ENCODE measurements at regions not wholly inside any gene's neighbourhood (a gene's known extent, or its start where the extent isn't known, plus 50 kb on each side); places are given as distances from the start of the nearest gene placed in this dataset.
"Not testable (repeated sequence)": the region's sequence is repeated elsewhere in the genome, so short reads cannot be mapped to it uniquely, and the experiment has no call there.

DNA sequence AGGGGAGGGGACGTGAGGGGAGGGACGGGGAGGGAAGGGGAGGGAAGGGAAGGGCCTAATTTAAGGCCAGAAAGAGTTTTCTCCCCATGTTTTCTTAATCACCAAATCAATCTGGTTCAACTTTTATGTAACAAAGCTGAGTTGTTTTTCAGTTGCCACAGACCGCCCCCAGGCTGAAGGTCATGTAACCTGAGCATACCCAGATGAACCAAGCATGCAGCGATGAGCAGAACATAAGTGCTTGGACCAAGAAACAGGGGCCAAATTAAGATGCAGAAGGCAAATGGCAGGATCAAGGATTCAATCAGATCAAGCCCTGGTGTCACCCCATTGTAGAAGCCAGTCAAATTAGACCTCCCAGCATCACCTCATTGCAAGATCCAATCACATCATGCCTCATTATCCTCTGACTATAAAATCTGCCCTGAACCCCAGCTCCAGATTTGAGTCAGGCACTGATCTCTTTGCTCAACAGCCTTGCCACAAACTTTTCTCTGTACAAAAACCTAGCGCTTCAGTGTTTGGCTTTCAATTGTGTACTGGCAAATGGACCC is 113.5 kb upstream of the TNPO1 start:
- H3K9me3 ChIP-seq (ENCODE audit: low read depth), result no peaks in the 10 kb centered on the region
- no peaks in the 10 kb centered on the region for H3K79me2 ChIP-seq (ENCODE audit: low read depth)
- H3K4me1 Mint-ChIP-seq, result peaks cover 11% of the 10 kb centered on the region
- no peak for DNase-seq (ENCODE audit: low spot score)
- H3F3A ChIP-seq (ENCODE audit: low read depth), result no peaks in the 10 kb centered on the region
- no peaks in the 10 kb centered on the region for H3K27me3 Mint-ChIP-seq (ENCODE audit: insufficient read depth, low read depth)
- no peaks in the 10 kb centered on the region for H3K36me3 ChIP-seq
- no peak overlapping the region for H3K4me2 ChIP-seq
- H3K9me3 Mint-ChIP-seq, result peaks cover 2% of the 10 kb centered on the region
- no peaks in the 10 kb centered on the region for H3K27me3 ChIP-seq
- H3K4me1 ChIP-seq, result no peaks in the 10 kb centered on the region
- TF ChIP-seq EZH2 (IDR thresholded peaks at IDR 0.05) (no peak), EZH2phosphoT487 (IDR thresholded peaks at IDR 0.05) (no peak)
- TF ChIP-seq, protein P1, sequence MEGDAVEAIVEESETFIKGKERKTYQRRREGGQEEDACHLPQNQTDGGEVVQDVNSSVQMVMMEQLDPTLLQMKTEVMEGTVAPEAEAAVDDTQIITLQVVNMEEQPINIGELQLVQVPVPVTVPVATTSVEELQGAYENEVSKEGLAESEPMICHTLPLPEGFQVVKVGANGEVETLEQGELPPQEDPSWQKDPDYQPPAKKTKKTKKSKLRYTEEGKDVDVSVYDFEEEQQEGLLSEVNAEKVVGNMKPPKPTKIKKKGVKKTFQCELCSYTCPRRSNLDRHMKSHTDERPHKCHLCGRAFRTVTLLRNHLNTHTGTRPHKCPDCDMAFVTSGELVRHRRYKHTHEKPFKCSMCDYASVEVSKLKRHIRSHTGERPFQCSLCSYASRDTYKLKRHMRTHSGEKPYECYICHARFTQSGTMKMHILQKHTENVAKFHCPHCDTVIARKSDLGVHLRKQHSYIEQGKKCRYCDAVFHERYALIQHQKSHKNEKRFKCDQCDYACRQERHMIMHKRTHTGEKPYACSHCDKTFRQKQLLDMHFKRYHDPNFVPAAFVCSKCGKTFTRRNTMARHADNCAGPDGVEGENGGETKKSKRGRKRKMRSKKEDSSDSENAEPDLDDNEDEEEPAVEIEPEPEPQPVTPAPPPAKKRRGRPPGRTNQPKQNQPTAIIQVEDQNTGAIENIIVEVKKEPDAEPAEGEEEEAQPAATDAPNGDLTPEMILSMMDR (IDR thresholded peaks at IDR 0.05), result no peak
- no peaks in the 10 kb centered on the region for H4K20me1 ChIP-seq (ENCODE audit: low read depth)
- no peak overlapping the region for H3K27ac Mint-ChIP-seq
- H3K9ac ChIP-seq, result no peak overlapping the region
- no peak overlapping the region for H2AFZ ChIP-seq (replicated peaks)
- H3K4me3 Mint-ChIP-seq, result no peak overlapping the region
- H3K27ac ChIP-seq, result no peak overlapping the region
- H3K4me3 ChIP-seq, result no peak overlapping the region
- no peaks in the 10 kb centered on the region for H3K36me3 Mint-ChIP-seq

DNA sequence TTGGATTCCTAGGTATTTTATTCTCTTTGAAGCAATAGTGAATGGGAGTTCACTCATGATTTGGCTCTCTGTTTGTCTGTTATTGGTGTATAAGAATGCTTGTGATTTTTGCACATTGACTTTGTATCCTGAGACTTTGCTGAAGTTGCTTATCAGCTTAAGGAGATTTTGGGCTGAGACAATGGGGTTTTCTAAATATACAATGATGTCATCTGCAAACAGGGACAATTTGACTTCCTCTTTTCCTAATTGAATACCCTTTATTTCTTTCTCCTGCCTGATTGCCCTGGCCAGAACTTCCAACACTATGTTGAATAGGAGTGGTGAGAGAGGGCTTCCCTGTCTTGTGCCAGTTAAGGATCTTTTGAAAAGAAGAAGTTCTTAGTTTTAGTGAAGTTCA is 114.4 kb upstream of the TNPO1 start:
- not testable (repeated sequence) for H3K9me3 ChIP-seq (ENCODE audit: low read depth); H3K27ac Mint-ChIP-seq; H3K27me3 Mint-ChIP-seq (ENCODE audit: insufficient read depth, low read depth); H3F3A ChIP-seq (ENCODE audit: low read depth); H3K4me3 ChIP-seq; H4K20me1 ChIP-seq (ENCODE audit: low read depth); H3K36me3 Mint-ChIP-seq; H3K27me3 ChIP-seq; H3K4me1 ChIP-seq; DNase-seq (ENCODE audit: low spot score); H3K79me2 ChIP-seq (ENCODE audit: low read depth); H3K9ac ChIP-seq; H3K4me3 Mint-ChIP-seq; H2AFZ ChIP-seq (replicated peaks); H3K9me3 Mint-ChIP-seq; H3K36me3 ChIP-seq; H3K4me2 ChIP-seq; H3K27ac ChIP-seq
- H3K4me1 Mint-ChIP-seq, result peaks cover 11% of the 10 kb centered on the region

DNA sequence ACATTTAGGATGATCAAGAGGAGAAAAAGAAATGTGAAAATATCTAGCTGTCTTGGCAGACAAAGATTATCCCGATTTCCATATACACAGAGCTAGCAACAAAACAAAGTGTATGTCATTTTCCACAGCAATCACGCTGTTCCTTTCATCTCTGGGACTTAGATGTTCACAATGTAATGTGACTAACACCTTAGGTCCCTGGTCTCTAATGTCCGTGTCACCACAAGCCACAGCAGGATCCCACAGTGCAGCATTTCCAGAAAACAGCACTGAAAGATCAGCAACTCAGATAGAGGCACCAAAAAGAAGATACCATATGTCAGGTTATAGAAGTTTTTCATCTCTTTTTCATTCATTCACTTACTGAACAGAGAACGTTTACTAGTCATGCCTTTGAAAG is 118.0 kb upstream of the TNPO1 start:
- Mint-ChIP-seq H3K4me3 (no peak overlapping the region), H3K27ac (no peak overlapping the region), H3K27me3 (ENCODE audit: insufficient read depth, low read depth) (no peaks in the 10 kb centered on the region), H3K9me3 (peaks cover 2% of the 10 kb centered on the region), H3K36me3 (no peaks in the 10 kb centered on the region), H3K4me1 (peaks cover 11% of the 10 kb centered on the region)
- no peak for TF ChIP-seq EZH2 (IDR thresholded peaks at IDR 0.05)
- TF ChIP-seq, protein P1 (IDR thresholded peaks at IDR 0.05), result no peak
- TF ChIP-seq EZH2phosphoT487 (IDR thresholded peaks at IDR 0.05), result no peak
- H3K9me3 ChIP-seq (ENCODE audit: low read depth), result no peaks in the 10 kb centered on the region
- no peaks in the 10 kb centered on the region for H3K27me3 ChIP-seq
- H3F3A ChIP-seq (ENCODE audit: low read depth), result no peaks in the 10 kb centered on the region
- no peak overlapping the region for H3K27ac ChIP-seq
- no peak overlapping the region for H3K4me3 ChIP-seq
- no peak overlapping the region for H2AFZ ChIP-seq (replicated peaks)
- no peak overlapping the region for H3K9ac ChIP-seq
- no peaks in the 10 kb centered on the region for H4K20me1 ChIP-seq (ENCODE audit: low read depth)
- H3K4me2 ChIP-seq, result no peak overlapping the region
- H3K36me3 ChIP-seq, result no peaks in the 10 kb centered on the region
- no peaks in the 10 kb centered on the region for H3K79me2 ChIP-seq (ENCODE audit: low read depth)
- H3K4me1 ChIP-seq, result peaks cover 5% of the 10 kb centered on the region
- DNase-seq (ENCODE audit: low spot score), result no peak

DNA sequence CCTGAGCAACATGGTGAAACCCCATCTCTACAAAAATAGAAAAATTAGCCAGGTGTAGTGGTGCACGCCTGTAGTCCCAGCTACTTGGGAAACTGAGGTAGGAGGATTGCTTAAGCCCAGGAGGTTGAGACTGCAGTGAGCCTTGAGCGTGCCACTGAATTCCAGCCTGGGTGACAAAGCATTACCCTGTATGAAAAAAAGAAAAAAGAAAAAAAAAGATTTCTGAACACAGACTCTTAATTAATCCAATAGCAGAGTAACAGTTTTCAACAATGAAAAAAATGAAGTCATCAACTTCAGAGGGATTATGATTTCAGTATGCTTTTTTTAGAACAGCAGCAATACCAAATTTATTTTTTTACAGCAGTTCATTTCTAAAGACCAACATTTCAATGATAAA is 118.8 kb upstream of the TNPO1 start:
- Histone ChIP-seq H3K4me3 (no peak overlapping the region), H3K9ac (no peak overlapping the region), H3F3A (ENCODE audit: low read depth) (no peaks in the 10 kb centered on the region), H4K20me1 (ENCODE audit: low read depth) (no peaks in the 10 kb centered on the region), H3K36me3 (no peaks in the 10 kb centered on the region), H3K4me2 (no peak overlapping the region), H3K79me2 (ENCODE audit: low read depth) (no peaks in the 10 kb centered on the region), H3K27me3 (no peaks in the 10 kb centered on the region), H3K9me3 (ENCODE audit: low read depth) (no peaks in the 10 kb centered on the region), H3K27ac (no peak overlapping the region), H3K4me1 (peaks cover 5% of the 10 kb centered on the region), H2AFZ (replicated peaks) (no peak overlapping the region)
- no peaks in the 10 kb centered on the region for H3K27me3 Mint-ChIP-seq (ENCODE audit: insufficient read depth, low read depth)
- H3K27ac Mint-ChIP-seq, result no peak overlapping the region
- H3K4me3 Mint-ChIP-seq, result no peak overlapping the region
- H3K4me1 Mint-ChIP-seq, result peaks cover 8% of the 10 kb centered on the region
- H3K9me3 Mint-ChIP-seq, result peaks cover 2% of the 10 kb centered on the region
- H3K36me3 Mint-ChIP-seq, result no peaks in the 10 kb centered on the region
- DNase-seq (ENCODE audit: low spot score), result no peak
- no peak for TF ChIP-seq EZH2 (IDR thresholded peaks at IDR 0.05)
- no peak for TF ChIP-seq EZH2phosphoT487 (IDR thresholded peaks at IDR 0.05)
- TF ChIP-seq, protein P1 (IDR thresholded peaks at IDR 0.05), result no peak
